IMR-90 (cell line): ENCODE measurements at regions not wholly inside any gene's neighbourhood (a gene's known extent, or its start where the extent isn't known, plus 50 kb on each side); places are given as distances from the start of the nearest gene placed in this dataset.

Experiments used
- ATAC-seq: fragments of 200-7000 bp; cut with Tn5 transposase; 2 replicates; pipeline ENCODE4 v1.9.1; 2020; ENCODE audit warnings: low read depth, mild to moderate bottlenecking, moderate library complexity
- BruUV-seq: library from RNA; stranded (reverse); fragments of 400-500 nt; replicated peaks from 2 replicates; lab custom pipeline; 2021; lab: Mats Ljungman, UMichigan
- CTCF ChIA-PET: fragments of 300-600 bp; formaldehyde crosslinking; extraction: SDS; loops from one replicate; lab custom pipeline; 2021; ENCODE audit warnings: antibody characterized with exemption; lab: Yijun Ruan, JAX
- POLR2A ChIA-PET: fragments of 300-600 bp; sonication (Branson Sonifier 250); formaldehyde crosslinking; loops from one replicate; lab custom pipeline; 2022; ENCODE audit warnings: antibody characterized with exemption; ENCODE audit not compliant: unreplicated experiment; lab: Charles Lee
- DNase-seq: peaks from one replicate; pipeline ENCODE4 v3.0.0; 2013
- H2AFZ ChIP-seq: replicated peaks from 2 replicates; pipeline ENCODE3; 2013; ENCODE audit warnings: low read length, mild to moderate bottlenecking; ENCODE audit not compliant: poor library complexity
- H2AK5ac ChIP-seq: 2 replicates; pipeline ENCODE4 v1.6.1; 2013; ENCODE audit warnings: low read depth, low read length, inconsistent platforms
- H2AK9ac ChIP-seq: replicated peaks from 2 replicates; pipeline ENCODE3; 2013; ENCODE audit warnings: mild to moderate bottlenecking, low read depth, low read length, moderate library complexity; ENCODE audit not compliant: poor library complexity
- H2BK120ac ChIP-seq: 2 replicates; pipeline ENCODE4 v1.6.1; 2013; ENCODE audit warnings: low read depth, low read length, inconsistent platforms
- H2BK15ac ChIP-seq: 3 replicates; pipeline ENCODE4 v1.6.1; 2013; ENCODE audit warnings: low read depth, low read length, inconsistent platforms
- H2BK20ac ChIP-seq: 2 replicates; pipeline ENCODE4 v1.6.1; 2013; ENCODE audit warnings: low read depth, mild to moderate bottlenecking, inconsistent platforms, low read length, moderate library complexity
- H2BK5ac ChIP-seq: 2 replicates; pipeline ENCODE4 v1.6.1; 2013; ENCODE audit warnings: mild to moderate bottlenecking, low read depth, low read length, inconsistent platforms; ENCODE audit not compliant: poor library complexity, severe bottlenecking
- H3K14ac ChIP-seq: replicated peaks from 2 replicates; pipeline ENCODE4 v1.6.1; 2013; ENCODE audit warnings: low read depth, low read length, inconsistent platforms
- H3K18ac ChIP-seq: 2 replicates; pipeline ENCODE4 v1.6.1; 2013; ENCODE audit warnings: low read depth, low read length, control low read depth
- H3K23ac ChIP-seq: 2 replicates; pipeline ENCODE4 v1.6.1; 2013; ENCODE audit warnings: low read depth, low read length, inconsistent platforms
- H3K27ac ChIP-seq: 2 replicates; pipeline ENCODE4 v1.5.1; 2013; ENCODE audit warnings: mild to moderate bottlenecking, control low read depth, low read length; ENCODE audit not compliant: insufficient read depth
- H3K27me3 ChIP-seq: 2 replicates; pipeline ENCODE4 v1.6.1; 2013; ENCODE audit warnings: low read length; ENCODE audit not compliant: control insufficient read depth, insufficient read depth
- H3K36me3 ChIP-seq: 2 replicates; pipeline ENCODE4 v1.6.1; 2013; ENCODE audit warnings: low read length, mixed read lengths; ENCODE audit not compliant: control insufficient read depth, insufficient read depth
- H3K4ac ChIP-seq: 2 replicates; pipeline ENCODE4 v1.6.1; 2013; ENCODE audit warnings: low read depth, low read length, inconsistent platforms
- H3K4me1 ChIP-seq: 2 replicates; pipeline ENCODE4 v1.6.1; 2013; ENCODE audit warnings: low read length, mixed read lengths; ENCODE audit not compliant: control insufficient read depth, insufficient read depth
- H3K4me2 ChIP-seq: 2 replicates; pipeline ENCODE4 v1.6.1; 2013; ENCODE audit warnings: low read depth, mild to moderate bottlenecking, control low read depth, low read length, moderate library complexity
- H3K4me3 ChIP-seq: 2 replicates; pipeline ENCODE4 v1.5.1; 2013; ENCODE audit warnings: low read depth, mild to moderate bottlenecking, control low read depth, low read length, moderate library complexity; ENCODE audit not compliant: insufficient read depth
- H3K56ac ChIP-seq: 2 replicates; pipeline ENCODE4 v1.6.1; 2013; ENCODE audit warnings: low read length, inconsistent platforms; ENCODE audit not compliant: insufficient read depth; ENCODE audit errors: extremely low read depth
- H3K79me1 ChIP-seq, 2 experiments: 2 replicates each; pipeline ENCODE4 v1.6.1; 2013; ENCODE audit warnings: low read length in 2 of 2, inconsistent platforms in 1 of 2, low read depth in 1 of 2
- H3K9ac ChIP-seq: 2 replicates; pipeline ENCODE4 v1.6.1; 2013; ENCODE audit warnings: low read depth, low read length, control low read depth
- H3K9me1 ChIP-seq: 2 replicates; pipeline ENCODE4 v1.6.1; 2013; ENCODE audit warnings: low read length, inconsistent platforms; ENCODE audit not compliant: insufficient read depth
- H3K9me3 ChIP-seq: 2 replicates; pipeline ENCODE4 v1.6.1; 2013; ENCODE audit warnings: low read length; ENCODE audit not compliant: control insufficient read depth, insufficient read depth
- H4K20me1 ChIP-seq: 2 replicates; pipeline ENCODE4 v1.6.1; 2013; ENCODE audit warnings: low read length, inconsistent platforms; ENCODE audit not compliant: insufficient read depth
- H4K5ac ChIP-seq: 2 replicates; pipeline ENCODE4 v1.6.1; 2013; ENCODE audit warnings: mild to moderate bottlenecking, low read depth, low read length, control low read depth
- H4K8ac ChIP-seq, 2 experiments: 2 replicates each; pipeline ENCODE4 v1.6.1; 2013; ENCODE audit warnings: low read depth in 2 of 2, low read length in 2 of 2, control low read depth in 1 of 2, inconsistent platforms in 1 of 2
- H4K91ac ChIP-seq: 2 replicates; pipeline ENCODE4 v1.6.1; 2013; ENCODE audit warnings: low read depth, low read length, inconsistent platforms; ENCODE audit not compliant: insufficient read depth
- POLR2A ChIP-seq: IDR thresholded peaks from 2 replicates; pipeline ENCODE4 v1.6.1; 2012; ENCODE audit warnings: mild to moderate bottlenecking, low read depth, low read length
- RAD21 ChIP-seq: IDR thresholded peaks from 2 replicates; pipeline ENCODE4 v1.6.1; 2012; ENCODE audit warnings: low read length, improper control_type of control experiment
- WGBS, 2 experiments: methylation state at CpG; one replicate each; pipeline versions ENCODE4 v1.1.5 to v1.1.7; 2013; ENCODE audit warnings: missing lambda C conversion rate in 2 of 2; ENCODE audit not compliant: insufficient read length in 1 of 2; ENCODE audit errors: extremely low coverage in 2 of 2; 5-methylcytosine and 5-hydroxymethylcytosine counted together
- dilution Hi-C: fragments of 300-500 bp; cut with HindIII; formaldehyde crosslinking; loops from one replicate; pipeline ENCODE4 v1.14.3; 2018; ENCODE audit warnings: low sequenced_read_pairs; ENCODE audit not compliant: unreplicated experiment
- in situ Hi-C: fragments of 300-500 bp; cut with MboI; formaldehyde crosslinking; loops from 3 replicates; pipeline ENCODE4 v1.14.3; 2019; ENCODE audit warnings: low sequenced_read_pairs, inconsistent platforms, mixed read lengths
- intact Hi-C: fragments of 100-400 bp; cut with micrococcal nuclease; formaldehyde crosslinking; loops from 2 replicates; pipeline ENCODE4 v1.10.0; 2022

DNA sequence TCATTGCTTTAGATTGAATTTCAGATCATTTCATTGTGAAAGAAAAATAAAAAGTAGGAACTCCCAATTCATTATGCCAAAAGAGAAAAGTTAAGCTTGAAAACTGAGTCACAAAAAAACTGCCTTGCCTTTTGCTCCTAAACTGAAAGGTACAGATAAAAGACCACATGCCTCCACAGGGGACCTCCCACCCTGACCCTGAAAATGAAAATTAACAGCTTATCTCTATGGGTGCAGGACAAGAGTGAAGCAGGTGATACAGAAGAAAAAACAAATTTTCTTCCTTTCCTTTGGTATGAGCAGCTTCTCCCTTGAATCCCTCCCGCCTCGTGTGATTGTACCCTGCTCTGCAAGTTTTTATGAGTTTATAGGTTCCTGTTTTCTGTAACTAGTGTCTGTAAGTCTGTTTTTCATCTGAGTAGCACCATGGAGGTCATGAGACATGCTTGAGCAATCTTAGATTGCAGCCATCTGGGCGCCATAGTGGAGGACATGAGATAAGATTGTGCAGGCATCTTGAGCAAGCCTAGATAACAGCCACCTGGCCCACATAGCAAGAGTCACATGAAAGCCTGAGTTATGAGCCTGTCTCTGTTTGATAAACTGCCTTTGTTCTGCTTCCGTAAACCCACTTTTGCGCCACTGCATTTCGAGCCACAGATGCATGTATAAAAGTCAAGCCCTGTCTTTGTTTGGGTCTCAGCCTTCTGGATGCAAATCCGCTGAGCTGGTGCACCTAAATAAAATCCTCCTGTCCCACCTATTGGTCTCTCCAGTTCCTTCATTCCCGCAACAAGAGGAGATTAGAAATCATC lies 56.2 kb upstream of the DYNC1I2 start:
- no peak for DNase-seq
- CTCF ChIA-PET, result interaction anchor here (0.7 kb wide), 1 partner anchor 57 kb away, joined by 6 read pairs; no protein-coding TSS in a partner anchor

More for the DNA sequence above, 56.2 kb upstream of the DYNC1I2 start:
- Histone ChIP-seq H3K27me3 (peaks cover 3% of the 10 kb centered on the region), H3K18ac (no peak overlapping the region), H3K79me1 (no peaks in the 10 kb centered on the region), H2AK5ac (no peak overlapping the region), H3K4me1 (no peaks in the 10 kb centered on the region), H2AFZ (no peak overlapping the region), H3K4me2 (no peak overlapping the region), H2BK120ac (no peak overlapping the region), H2BK20ac (no peak overlapping the region), H2BK5ac (no peak overlapping the region), H2BK15ac (no peak overlapping the region), H2AK9ac (no peak overlapping the region), H3K4me3 (no peak overlapping the region), H4K20me1 (no peaks in the 10 kb centered on the region), H3K9me3 (peaks cover 22% of the 10 kb centered on the region), H3K9ac (no peak overlapping the region), H3K56ac (no peak overlapping the region), H4K91ac (no peak overlapping the region), H3K23ac (no peak overlapping the region), H3K14ac (no peak overlapping the region), H3K4ac (no peak overlapping the region), H3K36me3 (no peaks in the 10 kb centered on the region), H3K9me1 (no peaks in the 10 kb centered on the region), H4K5ac (no peak overlapping the region), H3K27ac (no peak overlapping the region), H4K8ac (no peak overlapping the region)
- intact Hi-C loops (no loop called here), in situ Hi-C loops (no loop called here), dilution Hi-C loops (no loop called here)
- 74% methylated on average over 4 of the region's 8 CpGs; no CpG with 5 or more reads in 1 of the 2 experiments for WGBS, 2 experiments
- ATAC-seq, result no peak
- POLR2A ChIA-PET, result no interaction called here
- TF ChIP-seq RAD21 (no peak), POLR2A (no peak)
- BruUV-seq, result no TSS peak
